NOMO-1 (cell line): ENCODE measurements at regions not wholly inside any gene's neighbourhood (a gene's known extent, or its start where the extent isn't known, plus 50 kb on each side); places are given as distances from the start of the nearest gene placed in this dataset.

Experiments
- DNase-seq, 2 experiments: peaks; one replicate each; lab custom pipeline; 2025; ENCODE audit not compliant: unreplicated experiment in 2 of 2; lab: John Stamatoyannopoulos, UW

- no peak for DNase-seq
Observed at GRCh38 chr20:52787216-52787615, 184.9 kb upstream of the TSHZ2 start.

DNA sequence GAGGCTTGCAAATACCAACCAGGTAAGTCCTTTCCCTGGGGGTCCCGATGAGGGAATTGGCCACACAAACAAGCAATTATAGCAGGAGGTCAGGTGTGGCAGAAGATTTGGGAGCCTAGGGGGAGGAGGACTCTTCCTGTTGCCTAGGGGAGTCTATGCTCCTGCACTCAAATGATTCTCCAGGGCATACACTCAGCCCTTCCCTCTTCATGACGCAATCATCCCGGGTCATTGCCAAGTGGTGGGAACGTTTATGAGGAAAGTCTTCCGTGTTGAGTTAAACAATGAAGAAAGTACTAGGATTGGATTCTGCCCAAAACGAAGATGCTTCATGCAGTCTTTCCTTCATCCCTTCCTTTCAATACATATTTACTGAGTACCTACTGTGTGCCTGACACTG, 186.5 kb upstream of the TSHZ2 start:
- DNase-seq: no peak

- no peak for DNase-seq
Observed at GRCh38 chr20:52783769-52784168, 188.4 kb upstream of the TSHZ2 start.

- DNase-seq: no peak
Observed at GRCh38 chr20:52780462-52780861, 191.7 kb upstream of the TSHZ2 start.

DNA sequence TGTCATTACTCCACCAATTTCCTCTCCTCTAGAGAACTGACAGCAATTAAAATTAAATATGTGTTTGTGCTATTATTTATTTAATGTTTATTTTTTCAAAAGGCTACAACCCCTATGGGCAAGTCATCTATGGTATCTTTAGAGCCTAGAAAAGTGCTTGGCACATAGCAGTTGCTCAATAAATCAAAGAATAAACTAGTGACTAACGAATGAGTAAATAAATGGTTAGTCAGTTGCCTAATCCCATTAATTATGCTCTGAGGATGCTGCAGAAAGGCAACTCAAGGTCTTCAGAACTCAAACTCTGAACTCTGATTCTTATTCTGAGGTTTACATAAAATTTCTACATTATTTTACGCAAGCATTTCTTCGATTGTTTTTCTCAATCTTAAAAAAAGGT, 193.0 kb upstream of the TSHZ2 start:
- DNase-seq: no peak

DNA sequence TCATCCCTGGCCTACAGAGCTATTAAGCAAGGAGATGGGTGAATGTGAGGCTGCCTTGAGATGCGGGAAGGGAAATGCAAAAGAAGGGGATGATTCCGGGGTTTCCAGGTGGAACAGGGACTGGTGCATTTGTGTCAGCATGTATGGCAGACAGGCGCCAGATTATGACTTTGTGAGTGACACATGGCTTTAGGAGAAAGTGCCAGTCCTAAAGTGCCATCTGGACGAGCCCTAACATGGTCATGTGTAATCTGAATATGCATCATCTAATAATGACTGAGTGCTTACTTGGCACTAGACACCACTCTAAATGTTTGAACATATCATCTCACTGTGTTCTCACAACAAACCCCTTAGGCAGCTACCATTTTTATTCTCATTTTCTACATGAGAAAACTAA, 195.0 kb upstream of the TSHZ2 start:
- DNase-seq: no peak

GRCh38 chr20:52775786-52776185, 196.4 kb upstream of the TSHZ2 start:
- DNase-seq: no peak

DNA sequence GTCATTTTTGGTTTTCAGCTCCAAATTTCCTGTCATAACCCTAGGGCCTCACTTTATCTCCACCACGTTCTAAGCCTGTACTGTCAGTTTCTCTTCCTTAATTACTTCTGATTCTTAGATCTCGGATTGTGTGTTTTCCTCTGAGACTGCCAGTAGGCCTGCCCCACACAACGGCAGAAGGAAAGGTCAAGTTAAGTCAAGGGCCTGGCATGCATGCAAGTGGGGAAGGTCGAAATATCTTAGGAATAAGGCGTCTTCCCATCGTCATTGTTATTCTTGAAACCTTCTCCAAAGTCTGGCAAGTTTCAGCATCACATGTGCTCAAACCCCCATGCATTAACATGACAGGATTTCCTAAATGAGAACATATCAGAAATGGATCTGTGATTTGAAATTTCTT, 203.5 kb upstream of the TSHZ2 start:
- DNase-seq: no peak

DNA sequence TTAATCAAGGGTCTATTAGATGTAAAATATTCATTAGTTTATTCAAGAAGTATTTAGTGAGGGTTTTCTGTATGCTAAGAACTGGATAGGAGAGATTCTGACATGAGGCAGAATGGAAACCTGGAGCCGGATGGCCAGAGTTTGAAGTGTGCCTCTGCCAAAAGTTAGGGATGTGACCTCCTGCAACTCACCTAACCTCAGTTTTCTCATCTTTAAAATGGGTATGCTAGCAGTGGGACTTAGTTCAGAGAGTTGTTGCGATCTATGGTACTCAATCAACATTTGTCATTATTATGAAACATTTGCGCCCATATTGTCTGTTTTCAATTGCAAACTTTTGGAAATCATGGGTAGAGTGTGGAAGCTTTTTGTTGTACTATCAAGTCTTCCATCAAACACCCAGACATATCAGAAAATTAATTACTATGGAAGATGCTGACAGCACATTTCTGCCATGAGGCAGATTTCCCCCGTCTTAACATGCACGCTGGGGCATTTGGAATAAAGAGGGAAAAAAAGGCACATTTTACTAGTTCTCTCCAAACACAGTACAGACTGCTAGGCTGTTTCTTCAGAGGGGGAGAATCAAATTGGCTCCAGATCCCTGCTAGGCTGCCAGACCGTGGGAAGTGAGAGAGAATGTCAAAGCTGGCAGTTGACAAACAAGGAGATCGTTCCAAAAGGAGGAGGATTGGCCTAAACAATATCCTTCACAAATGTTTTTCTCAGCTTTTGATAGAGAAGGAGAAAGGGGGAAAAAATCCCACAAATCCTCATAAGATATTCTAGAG, 205.3 kb upstream of the TSHZ2 start:
- DNase-seq: no peak

GRCh38 chr20:52763321-52763853, 208.8 kb upstream of the TSHZ2 start:
- no peak for DNase-seq

GRCh38 chr20:52761867-52762266, 210.3 kb upstream of the TSHZ2 start:
- no peak for DNase-seq

GRCh38 chr20:52760791-52761190, 211.4 kb upstream of the TSHZ2 start:
- DNase-seq: no peak

DNA sequence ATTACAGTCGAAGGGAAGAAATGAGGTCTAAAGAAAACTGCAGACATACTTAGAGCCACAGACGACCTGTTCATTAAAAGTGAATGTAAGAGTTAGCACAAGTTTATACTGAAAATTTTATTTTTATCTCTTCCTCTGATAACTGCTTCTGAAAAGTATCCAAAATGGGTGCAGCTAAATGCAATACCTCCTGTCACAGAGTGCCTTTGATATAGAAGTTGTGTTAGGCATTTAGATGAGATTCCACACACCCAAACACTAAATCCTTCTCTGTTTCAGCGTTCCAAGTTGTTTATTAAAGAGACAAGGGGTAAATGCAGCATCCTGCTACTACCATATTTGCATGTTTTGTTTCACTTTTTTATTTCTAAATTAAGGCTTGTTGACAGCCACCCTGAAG, 214.7 kb upstream of the TSHZ2 start:
- no peak for DNase-seq

- DNase-seq: no peak
Observed at GRCh38 chr20:52755744-52756143, 216.4 kb upstream of the TSHZ2 start.

- no peak for DNase-seq
Observed at GRCh38 chr20:52754366-52754765, 217.8 kb upstream of the TSHZ2 start.

GRCh38 chr20:52752023-52752422, 220.1 kb upstream of the TSHZ2 start:
- no peak for DNase-seq

- DNase-seq: no peak
Observed at GRCh38 chr20:52751571-52751970, 220.6 kb upstream of the TSHZ2 start.

- DNase-seq: no peak
Observed at GRCh38 chr20:52749938-52750337, 222.2 kb upstream of the TSHZ2 start.

DNA sequence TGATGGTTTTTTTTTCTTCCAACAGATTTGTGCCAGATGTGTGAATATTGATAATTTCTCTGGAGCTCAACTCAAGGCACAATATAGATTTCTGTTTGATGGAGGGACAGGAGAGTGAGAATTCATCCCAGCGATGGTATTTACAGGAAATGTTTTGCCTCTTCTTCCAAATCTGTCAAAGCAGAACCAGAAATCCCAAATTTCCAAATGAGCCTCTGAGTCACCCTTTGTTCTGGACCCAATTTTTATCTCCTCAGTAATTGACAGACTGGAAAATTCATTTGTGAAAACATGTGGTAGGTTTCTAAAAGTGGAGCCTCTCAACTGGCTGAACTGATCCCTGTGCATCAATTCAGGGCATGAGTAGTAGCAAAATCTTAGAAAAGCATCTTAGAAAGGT, 223.2 kb upstream of the TSHZ2 start:
- no peak for DNase-seq

- no peak for DNase-seq
Observed at GRCh38 chr20:52748285-52748932, 223.7 kb upstream of the TSHZ2 start.

DNA sequence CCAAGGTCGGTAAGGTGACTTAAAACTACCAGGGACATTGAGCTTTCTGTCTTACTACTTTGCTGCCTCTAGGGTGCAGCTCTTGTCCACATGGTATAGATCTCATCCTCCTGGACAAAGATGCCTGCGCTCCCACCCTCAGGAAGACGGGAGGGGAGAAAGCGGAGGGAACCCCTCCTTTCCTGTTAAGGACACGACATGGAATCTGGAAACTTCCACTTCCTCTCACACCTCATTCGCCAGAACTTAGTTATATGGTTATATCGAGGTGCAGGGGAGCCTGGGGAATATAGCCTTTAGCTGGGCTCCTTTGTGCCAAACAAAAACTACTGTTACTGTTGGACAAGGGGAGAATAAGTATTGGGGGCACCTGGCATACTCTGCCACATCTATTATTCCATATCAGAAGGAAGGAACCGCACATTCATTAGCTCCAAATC, 224.3 kb upstream of the TSHZ2 start:
- DNase-seq: no peak

DNA sequence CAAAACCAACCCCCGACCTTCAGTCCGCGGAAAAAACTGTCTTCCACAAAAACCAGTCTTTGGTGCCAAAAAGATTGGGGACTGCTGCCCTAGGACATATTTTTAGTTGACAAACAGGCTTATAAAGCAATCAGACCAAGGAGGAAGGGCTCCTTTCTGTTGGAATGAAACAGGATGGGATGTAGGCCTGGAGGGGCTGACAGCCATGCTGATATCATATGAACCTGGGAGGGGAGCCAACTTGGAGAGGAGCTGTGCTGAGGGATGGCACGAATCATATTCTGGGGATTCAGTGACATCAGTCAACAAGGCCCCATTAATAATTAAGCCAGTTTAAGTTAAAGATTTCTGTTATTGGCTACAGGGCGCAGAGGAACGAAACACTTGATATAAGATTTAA, 225.4 kb upstream of the TSHZ2 start:
- no peak for DNase-seq
